GM19455 (cell line): ENCODE measurements at regions not wholly inside any gene's neighbourhood (a gene's known extent, or its start where the extent isn't known, plus 50 kb on each side); places are given as distances from the start of the nearest gene placed in this dataset.
"Not testable (repeated sequence)": the region's sequence is repeated elsewhere in the genome, so short reads cannot be mapped to it uniquely, and the experiment has no call there.

ENCODE experiments used
- ATAC-seq: cut with Tn5 transposase; IDR thresholded peaks from one replicate; pipeline ENCODE4 v1.9.1; 2021; ENCODE audit not compliant: unreplicated experiment

GRCh38 chr7:130942211-130942964 is 208.4 kb upstream of the KLF14 start:
- ATAC-seq = no peak

- ATAC-seq = no peak
These were observed 209.4 kb upstream of the KLF14 start for GRCh38 chr7:130943336-130943901.

GRCh38 chr7:130943981-130944380 is 210.0 kb upstream of the KLF14 start:
- no peak for ATAC-seq

- ATAC-seq = no peak
These were observed 211.0 kb upstream of the KLF14 start for GRCh38 chr7:130944997-130945396.

- ATAC-seq = no peak
These were observed 211.4 kb upstream of the KLF14 start for GRCh38 chr7:130945411-130945811.

GRCh38 chr7:130946114-130946513 is 212.1 kb upstream of the KLF14 start:
- ATAC-seq = no peak

GRCh38 chr7:130947792-130948580 is 214.0 kb upstream of the KLF14 start:
- ATAC-seq = no peak

- ATAC-seq = no peak
These were observed 214.8 kb upstream of the KLF14 start for GRCh38 chr7:130948822-130949221.

- ATAC-seq = no peak
These were observed 215.5 kb upstream of the KLF14 start for GRCh38 chr7:130949550-130949949.

- no peak for ATAC-seq
These were observed 216.0 kb upstream of the KLF14 start for GRCh38 chr7:130950054-130950453.

- no peak for ATAC-seq
These were observed 216.7 kb upstream of the KLF14 start for GRCh38 chr7:130950741-130951140.

GRCh38 chr7:130951303-130951975 is 217.4 kb upstream of the KLF14 start:
- ATAC-seq = no peak

- no peak for ATAC-seq
These were observed 218.2 kb upstream of the KLF14 start for GRCh38 chr7:130951976-130952876.

GRCh38 chr7:130953196-130953595 is 219.2 kb upstream of the KLF14 start:
- ATAC-seq = no peak

- ATAC-seq = no peak
These were observed 221.0 kb upstream of the KLF14 start for GRCh38 chr7:130954918-130955564.

GRCh38 chr7:130955565-130955919 is 221.5 kb upstream of the KLF14 start:
- ATAC-seq = no peak

- no peak for ATAC-seq
These were observed 222.6 kb upstream of the KLF14 start for GRCh38 chr7:130956417-130957136.

GRCh38 chr7:130957137-130957513 is 223.1 kb upstream of the KLF14 start:
- no peak for ATAC-seq

GRCh38 chr7:130957722-130958435 is 223.9 kb upstream of the KLF14 start:
- ATAC-seq = not testable (repeated sequence)
